GM13976 (cell line): ENCODE measurements at regions not wholly inside any gene's neighbourhood (a gene's known extent, or its start where the extent isn't known, plus 50 kb on each side); places are given as distances from the start of the nearest gene placed in this dataset.

ENCODE experiments used
- DNase-seq: peaks from one replicate; pipeline ENCODE4 v3.0.0; 2012; ENCODE audit warnings: low spot score
- in situ Hi-C: fragments of 300-500 bp; cut with MboI; formaldehyde crosslinking; loops from one replicate; pipeline ENCODE4 v1.12.0; 2022; ENCODE audit warnings: low sequenced_read_pairs, mixed read lengths, inconsistent platforms; ENCODE audit not compliant: unreplicated experiment
- TF ChIP-seq, protein P1 (sequence below): IDR thresholded peaks from 2 replicates; pipeline ENCODE4 v1.5.1; 2012; ENCODE audit warnings: borderline replicate concordance, mild to moderate bottlenecking; ENCODE audit not compliant: insufficient read depth; ENCODE audit errors: extremely low read depth, missing control alignments, control extremely low read depth

DNA sequence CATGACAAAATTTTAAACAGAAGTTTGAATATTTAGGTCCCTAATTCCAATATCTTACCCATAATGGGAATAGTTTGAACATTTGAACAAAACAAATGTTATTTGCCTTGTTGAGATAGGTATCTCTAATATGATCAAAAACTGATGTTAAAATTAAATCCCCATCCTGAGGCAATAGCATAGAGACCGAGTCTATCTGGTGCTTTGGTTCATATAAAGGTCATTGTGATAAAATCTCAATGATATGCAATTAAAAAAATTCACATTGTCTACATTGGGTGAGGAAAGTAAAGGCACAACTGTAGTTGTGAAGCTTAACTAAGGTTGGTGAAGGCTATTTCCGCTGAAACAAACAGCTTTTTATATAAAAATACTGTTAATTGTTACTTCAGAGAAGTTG is 318.3 kb downstream of the CAAP1 start:
- no peak for DNase-seq
- TF ChIP-seq, protein P1, sequence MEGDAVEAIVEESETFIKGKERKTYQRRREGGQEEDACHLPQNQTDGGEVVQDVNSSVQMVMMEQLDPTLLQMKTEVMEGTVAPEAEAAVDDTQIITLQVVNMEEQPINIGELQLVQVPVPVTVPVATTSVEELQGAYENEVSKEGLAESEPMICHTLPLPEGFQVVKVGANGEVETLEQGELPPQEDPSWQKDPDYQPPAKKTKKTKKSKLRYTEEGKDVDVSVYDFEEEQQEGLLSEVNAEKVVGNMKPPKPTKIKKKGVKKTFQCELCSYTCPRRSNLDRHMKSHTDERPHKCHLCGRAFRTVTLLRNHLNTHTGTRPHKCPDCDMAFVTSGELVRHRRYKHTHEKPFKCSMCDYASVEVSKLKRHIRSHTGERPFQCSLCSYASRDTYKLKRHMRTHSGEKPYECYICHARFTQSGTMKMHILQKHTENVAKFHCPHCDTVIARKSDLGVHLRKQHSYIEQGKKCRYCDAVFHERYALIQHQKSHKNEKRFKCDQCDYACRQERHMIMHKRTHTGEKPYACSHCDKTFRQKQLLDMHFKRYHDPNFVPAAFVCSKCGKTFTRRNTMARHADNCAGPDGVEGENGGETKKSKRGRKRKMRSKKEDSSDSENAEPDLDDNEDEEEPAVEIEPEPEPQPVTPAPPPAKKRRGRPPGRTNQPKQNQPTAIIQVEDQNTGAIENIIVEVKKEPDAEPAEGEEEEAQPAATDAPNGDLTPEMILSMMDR: no peak
- in situ Hi-C loops: no loop called here

DNA sequence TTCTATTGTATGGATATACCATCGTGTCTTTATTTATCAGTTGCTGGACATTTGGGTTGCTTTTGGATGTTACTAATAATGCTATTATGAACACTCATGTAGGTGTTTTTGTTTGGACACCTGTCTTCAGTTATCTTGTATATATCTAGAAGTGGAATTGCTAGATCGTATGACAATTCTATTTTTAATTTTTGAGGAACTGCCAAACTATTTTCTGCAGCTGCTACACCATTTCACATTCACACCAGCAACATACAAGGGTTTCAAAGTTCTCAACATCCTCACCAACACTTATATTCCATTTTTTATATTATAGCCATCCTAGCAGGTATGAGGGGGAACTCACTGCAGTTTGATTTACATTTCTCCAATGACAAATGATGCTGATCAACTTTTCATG is 324.6 kb downstream of the CAAP1 start:
- no peak for DNase-seq
- in situ Hi-C loops: no loop called here
- TF ChIP-seq, protein P1: no peak

DNA sequence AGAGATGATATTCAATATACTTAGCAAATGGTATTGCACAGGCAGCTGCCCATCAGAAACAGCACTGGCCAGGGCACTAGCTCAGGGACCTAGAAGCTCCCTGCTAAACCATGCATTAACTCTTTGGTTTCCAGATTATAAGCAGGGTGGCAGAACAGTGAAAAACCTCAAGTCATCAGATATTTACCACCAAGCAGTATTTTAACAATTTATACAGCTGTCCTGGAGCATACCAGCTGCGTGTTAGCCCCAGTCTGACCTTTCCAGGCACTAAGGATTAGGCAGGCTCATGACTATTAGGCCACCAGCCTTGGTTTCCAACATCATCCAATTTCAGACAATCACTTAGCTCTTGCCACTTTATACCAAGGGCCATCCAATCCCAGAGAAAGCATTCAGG is 326.5 kb downstream of the CAAP1 start:
- TF ChIP-seq, protein P1: no peak
- DNase-seq: no peak
- in situ Hi-C loops: no loop called here

DNA sequence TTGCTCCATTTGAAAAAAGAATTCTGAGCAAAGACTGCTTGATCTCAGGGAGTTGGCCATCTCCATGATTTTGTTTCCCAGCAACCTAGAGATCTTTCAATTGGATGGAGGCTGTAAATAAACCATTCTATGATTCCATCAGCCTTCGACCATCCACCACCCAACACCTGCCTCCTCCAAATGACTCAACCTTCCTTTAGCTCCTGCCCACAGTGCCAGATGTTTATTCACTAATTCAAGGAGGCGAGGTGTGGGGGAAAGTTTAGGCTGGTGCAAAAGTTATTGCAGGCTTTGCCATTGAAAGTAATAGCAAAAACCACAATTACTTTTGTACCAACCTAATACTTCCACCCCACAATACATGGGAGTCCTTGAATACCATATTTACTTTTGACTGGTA is 327.5 kb downstream of the CAAP1 start:
- no peak for DNase-seq
- in situ Hi-C loops: no loop called here
- TF ChIP-seq, protein P1: no peak

DNA sequence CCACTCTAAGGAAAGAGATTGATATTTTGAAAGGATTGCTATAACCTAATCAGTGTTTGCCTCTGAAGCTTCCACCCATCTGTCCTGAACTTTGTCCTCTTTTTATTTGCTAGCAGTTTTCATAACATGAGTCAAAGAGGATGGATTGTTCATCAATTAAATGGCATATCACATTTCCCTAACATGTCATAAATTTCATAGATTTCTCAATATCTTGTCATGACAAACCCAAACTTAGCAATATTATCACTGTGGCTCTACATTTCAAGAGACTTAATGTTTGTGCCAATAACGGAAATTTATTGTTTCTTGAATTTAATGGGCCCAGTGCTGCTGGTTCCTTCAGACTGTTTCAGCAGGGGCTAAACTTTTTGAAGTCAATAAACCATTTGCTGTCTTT is 330.3 kb downstream of the CAAP1 start:
- no peak for DNase-seq
- TF ChIP-seq, protein P1: no peak
- in situ Hi-C loops: no loop called here

DNA sequence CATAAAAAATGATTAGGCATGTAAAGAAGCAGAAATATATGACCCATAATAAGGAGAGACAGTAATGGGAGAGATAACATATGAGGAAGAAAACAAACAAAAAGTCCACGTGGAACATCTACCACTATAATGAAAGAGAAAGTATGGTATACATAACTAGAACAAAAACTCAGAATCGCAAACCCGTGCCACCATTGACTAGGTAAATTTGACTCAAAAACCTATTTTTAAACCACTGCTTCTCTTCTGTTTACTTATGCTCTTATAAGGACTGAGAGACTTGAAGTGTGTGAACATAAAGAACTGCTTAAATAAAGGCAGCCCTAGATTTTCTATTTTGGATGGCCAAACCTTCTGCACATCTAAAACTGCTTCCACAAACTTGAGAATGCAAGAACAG is 330.7 kb downstream of the CAAP1 start:
- DNase-seq: no peak
- TF ChIP-seq, protein P1: no peak
- in situ Hi-C loops: no loop called here

DNA sequence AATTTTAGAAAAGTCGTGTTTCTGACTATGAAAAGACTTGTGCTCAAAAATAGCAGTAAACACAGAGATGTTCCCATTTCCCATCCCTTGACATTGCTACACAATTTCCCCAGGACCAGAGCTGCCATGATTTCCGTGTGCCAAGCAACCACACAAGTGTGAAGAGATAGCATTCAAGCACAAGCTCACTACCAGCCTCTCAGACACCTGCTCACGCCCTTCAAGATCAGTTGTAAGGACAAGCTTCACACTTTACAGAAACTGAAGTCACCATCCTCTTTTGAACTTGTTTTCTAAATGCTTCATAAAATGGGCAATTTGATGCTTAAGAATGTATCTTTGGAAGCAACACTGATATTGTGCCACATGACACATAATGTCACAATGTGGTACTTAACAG is 333.1 kb downstream of the CAAP1 start:
- no peak for DNase-seq
- in situ Hi-C loops: no loop called here
- TF ChIP-seq, protein P1: no peak
